HL-60 (cell line): ENCODE measurements at regions not wholly inside any gene's neighbourhood (a gene's known extent, or its start where the extent isn't known, plus 50 kb on each side); places are given as distances from the start of the nearest gene placed in this dataset.

ENCODE experiments used
- DNase-seq, 2 experiments: peaks; one replicate each; pipeline ENCODE4 v3.0.0-alpha.2; 2010 to 2020; ENCODE audit warnings: low read depth in 1 of 2, low spot score in 1 of 2
- H3K27ac ChIP-seq: fragments of 250-450 bp; sonication (Bioruptor Pico); replicated peaks from 2 replicates; pipeline ENCODE4 v1.5.1; 2020; ENCODE audit warnings: mild to moderate bottlenecking, moderate library complexity
- H3K27me3 ChIP-seq: fragments of 250-450 bp; sonication (Bioruptor Pico); 2 replicates; pipeline ENCODE4 v1.5.1; 2021; ENCODE audit warnings: mild to moderate bottlenecking, moderate library complexity; ENCODE audit not compliant: insufficient read depth, poor library complexity, severe bottlenecking
- H3K4me3 ChIP-seq: replicated peaks from 2 replicates; pipeline ENCODE4 v1.5.1; 2011; ENCODE audit warnings: mild to moderate bottlenecking, control low read depth, low read length; ENCODE audit not compliant: insufficient read depth
- GABPA ChIP-seq: IDR thresholded peaks from 2 replicates; pipeline ENCODE4 v1.6.1; 2012; ENCODE audit warnings: low read depth
- POLR2AphosphoS5 ChIP-seq: IDR thresholded peaks from 2 replicates; pipeline ENCODE4 v1.6.1; 2012; ENCODE audit warnings: low read depth
- SPI1 ChIP-seq: IDR thresholded peaks from 2 replicates; pipeline ENCODE4 v1.6.1; 2012; ENCODE audit warnings: low read depth, mild to moderate bottlenecking, borderline replicate concordance
- TF ChIP-seq, protein P1 (sequence below): IDR thresholded peaks from 2 replicates; pipeline ENCODE4 v1.6.1; 2012; ENCODE audit warnings: low read depth; ENCODE audit not compliant: insufficient replicate concordance
- TF ChIP-seq, protein P2 (sequence below): IDR thresholded peaks from one replicate; pipeline ENCODE4 v1.5.1; 2011; ENCODE audit warnings: low read length, control low read depth, inconsistent platforms; ENCODE audit not compliant: insufficient read depth

DNA sequence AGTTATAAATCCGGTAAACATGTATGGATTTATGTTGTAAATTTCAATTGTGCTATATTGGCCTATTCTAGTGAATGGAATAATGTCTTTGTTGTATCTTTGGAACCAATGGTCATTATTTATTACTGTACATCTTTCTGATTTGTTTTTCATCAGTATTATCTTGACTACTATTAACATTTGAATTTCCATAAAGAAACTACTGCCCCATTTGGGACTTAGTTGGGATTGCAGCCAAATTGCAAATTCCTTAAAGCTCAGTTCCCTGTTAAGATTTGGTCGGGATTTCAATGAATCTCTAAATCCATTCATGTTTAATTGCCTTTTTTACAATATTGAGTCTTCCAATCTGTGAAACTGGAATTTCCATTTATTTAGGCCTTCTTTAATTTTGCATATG is 822.4 kb upstream of the CADM2 start:
- Histone ChIP-seq H3K27me3 (no peaks in the 10 kb centered on the region), H3K27ac (no peak overlapping the region), H3K4me3 (no peak overlapping the region)
- DNase-seq, result no peak
- TF ChIP-seq, protein P1, sequence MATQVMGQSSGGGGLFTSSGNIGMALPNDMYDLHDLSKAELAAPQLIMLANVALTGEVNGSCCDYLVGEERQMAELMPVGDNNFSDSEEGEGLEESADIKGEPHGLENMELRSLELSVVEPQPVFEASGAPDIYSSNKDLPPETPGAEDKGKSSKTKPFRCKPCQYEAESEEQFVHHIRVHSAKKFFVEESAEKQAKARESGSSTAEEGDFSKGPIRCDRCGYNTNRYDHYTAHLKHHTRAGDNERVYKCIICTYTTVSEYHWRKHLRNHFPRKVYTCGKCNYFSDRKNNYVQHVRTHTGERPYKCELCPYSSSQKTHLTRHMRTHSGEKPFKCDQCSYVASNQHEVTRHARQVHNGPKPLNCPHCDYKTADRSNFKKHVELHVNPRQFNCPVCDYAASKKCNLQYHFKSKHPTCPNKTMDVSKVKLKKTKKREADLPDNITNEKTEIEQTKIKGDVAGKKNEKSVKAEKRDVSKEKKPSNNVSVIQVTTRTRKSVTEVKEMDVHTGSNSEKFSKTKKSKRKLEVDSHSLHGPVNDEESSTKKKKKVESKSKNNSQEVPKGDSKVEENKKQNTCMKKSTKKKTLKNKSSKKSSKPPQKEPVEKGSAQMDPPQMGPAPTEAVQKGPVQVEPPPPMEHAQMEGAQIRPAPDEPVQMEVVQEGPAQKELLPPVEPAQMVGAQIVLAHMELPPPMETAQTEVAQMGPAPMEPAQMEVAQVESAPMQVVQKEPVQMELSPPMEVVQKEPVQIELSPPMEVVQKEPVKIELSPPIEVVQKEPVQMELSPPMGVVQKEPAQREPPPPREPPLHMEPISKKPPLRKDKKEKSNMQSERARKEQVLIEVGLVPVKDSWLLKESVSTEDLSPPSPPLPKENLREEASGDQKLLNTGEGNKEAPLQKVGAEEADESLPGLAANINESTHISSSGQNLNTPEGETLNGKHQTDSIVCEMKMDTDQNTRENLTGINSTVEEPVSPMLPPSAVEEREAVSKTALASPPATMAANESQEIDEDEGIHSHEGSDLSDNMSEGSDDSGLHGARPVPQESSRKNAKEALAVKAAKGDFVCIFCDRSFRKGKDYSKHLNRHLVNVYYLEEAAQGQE, result no peak
- TF ChIP-seq, protein P2, sequence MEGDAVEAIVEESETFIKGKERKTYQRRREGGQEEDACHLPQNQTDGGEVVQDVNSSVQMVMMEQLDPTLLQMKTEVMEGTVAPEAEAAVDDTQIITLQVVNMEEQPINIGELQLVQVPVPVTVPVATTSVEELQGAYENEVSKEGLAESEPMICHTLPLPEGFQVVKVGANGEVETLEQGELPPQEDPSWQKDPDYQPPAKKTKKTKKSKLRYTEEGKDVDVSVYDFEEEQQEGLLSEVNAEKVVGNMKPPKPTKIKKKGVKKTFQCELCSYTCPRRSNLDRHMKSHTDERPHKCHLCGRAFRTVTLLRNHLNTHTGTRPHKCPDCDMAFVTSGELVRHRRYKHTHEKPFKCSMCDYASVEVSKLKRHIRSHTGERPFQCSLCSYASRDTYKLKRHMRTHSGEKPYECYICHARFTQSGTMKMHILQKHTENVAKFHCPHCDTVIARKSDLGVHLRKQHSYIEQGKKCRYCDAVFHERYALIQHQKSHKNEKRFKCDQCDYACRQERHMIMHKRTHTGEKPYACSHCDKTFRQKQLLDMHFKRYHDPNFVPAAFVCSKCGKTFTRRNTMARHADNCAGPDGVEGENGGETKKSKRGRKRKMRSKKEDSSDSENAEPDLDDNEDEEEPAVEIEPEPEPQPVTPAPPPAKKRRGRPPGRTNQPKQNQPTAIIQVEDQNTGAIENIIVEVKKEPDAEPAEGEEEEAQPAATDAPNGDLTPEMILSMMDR, result no peak
- TF ChIP-seq SPI1, result no peak
- no peak for TF ChIP-seq POLR2AphosphoS5
- TF ChIP-seq GABPA, result no peak

DNA sequence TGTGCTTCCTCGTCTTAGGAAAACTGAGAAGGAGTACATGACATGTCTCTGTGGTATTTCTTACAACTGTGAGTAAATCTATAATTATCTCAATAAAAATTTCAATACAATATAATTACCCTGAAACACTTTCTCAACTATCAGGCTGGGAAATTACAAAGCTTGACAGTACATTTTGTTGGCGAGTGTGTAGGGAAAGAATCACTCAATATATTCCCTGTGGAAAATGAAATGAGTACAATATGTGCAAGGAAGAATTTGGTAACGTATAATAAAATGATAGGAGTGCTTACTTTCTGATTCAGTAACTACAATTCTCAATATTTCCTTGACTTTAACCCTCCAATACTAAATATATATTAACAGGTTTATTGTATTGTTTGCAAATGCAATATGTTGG is 818.2 kb upstream of the CADM2 start:
- TF ChIP-seq GABPA (no peak), POLR2AphosphoS5 (no peak), SPI1 (no peak)
- TF ChIP-seq, protein P1, result no peak
- TF ChIP-seq, protein P2, result no peak
- no peak for DNase-seq
- H3K27ac ChIP-seq, result no peak overlapping the region
- no peak overlapping the region for H3K4me3 ChIP-seq
- H3K27me3 ChIP-seq, result no peaks in the 10 kb centered on the region

DNA sequence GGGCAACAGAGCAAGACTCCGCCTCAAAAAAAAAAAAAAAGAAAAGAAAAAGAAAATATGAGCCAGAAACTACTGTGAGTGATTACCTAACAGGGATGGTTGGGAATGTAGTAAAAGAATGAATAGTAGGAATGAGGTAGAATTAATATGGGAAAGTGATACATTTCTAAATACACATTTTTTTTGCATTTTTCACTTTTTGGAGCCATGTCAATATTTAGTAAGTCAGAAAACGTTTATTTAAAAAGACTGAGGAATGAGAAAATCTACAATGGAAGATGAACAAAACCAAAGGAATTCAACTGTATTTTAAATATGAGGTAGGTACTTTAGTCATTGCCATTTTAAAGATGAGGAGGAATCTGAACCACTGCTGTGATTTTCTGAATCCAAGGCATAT is 817.2 kb upstream of the CADM2 start:
- DNase-seq, result no peak
- Histone ChIP-seq H3K4me3 (no peak overlapping the region), H3K27ac (no peak overlapping the region), H3K27me3 (no peaks in the 10 kb centered on the region)
- TF ChIP-seq GABPA, result no peak
- no peak for TF ChIP-seq POLR2AphosphoS5
- TF ChIP-seq, protein P1, result no peak
- TF ChIP-seq SPI1, result no peak
- TF ChIP-seq, protein P2, result no peak
